H9 (cell line): ENCODE measurements at regions not wholly inside any gene's neighbourhood (a gene's known extent, or its start where the extent isn't known, plus 50 kb on each side); places are given as distances from the start of the nearest gene placed in this dataset.

Source experiments
- DNase-seq: peaks from one replicate; pipeline ENCODE4 v3.0.0-alpha.2; 2017
- H2AFZ ChIP-seq: one replicate; pipeline ENCODE4 v1.6.1; 2013; ENCODE audit warnings: mild to moderate bottlenecking, low read length, control low read depth, moderate library complexity
- H2AK5ac ChIP-seq: 2 replicates; pipeline ENCODE4 v1.6.1; 2013; ENCODE audit warnings: low read length, control low read depth, mixed read lengths; ENCODE audit not compliant: insufficient read length
- H2BK120ac ChIP-seq: one replicate; pipeline ENCODE4 v1.6.1; 2013; ENCODE audit warnings: low read depth, mild to moderate bottlenecking, low read length, control low read depth, inconsistent platforms; ENCODE audit not compliant: poor library complexity, severe bottlenecking
- H2BK12ac ChIP-seq: 2 replicates; pipeline ENCODE4 v1.6.1; 2013; ENCODE audit warnings: low read length, control low read depth, mixed read lengths, low read depth; ENCODE audit not compliant: insufficient read length
- H2BK15ac ChIP-seq: 2 replicates; pipeline ENCODE4 v1.6.1; 2013; ENCODE audit warnings: low read depth, low read length, control low read depth
- H2BK20ac ChIP-seq: one replicate; pipeline ENCODE4 v1.6.1; 2013; ENCODE audit warnings: low read depth, mild to moderate bottlenecking, low read length, control low read depth, inconsistent platforms; ENCODE audit not compliant: poor library complexity, severe bottlenecking
- H2BK5ac ChIP-seq: 2 replicates; pipeline ENCODE4 v1.6.1; 2013; ENCODE audit warnings: low read length, control low read depth, mixed read lengths; ENCODE audit not compliant: insufficient read length
- H3K14ac ChIP-seq: 2 replicates; pipeline ENCODE4 v1.6.1; 2013; ENCODE audit warnings: low read length, control low read depth; ENCODE audit not compliant: insufficient read depth
- H3K18ac ChIP-seq: 2 replicates; pipeline ENCODE4 v1.6.1; 2013; ENCODE audit warnings: low read depth, mild to moderate bottlenecking, mixed read lengths, low read length, control low read depth; ENCODE audit not compliant: insufficient read length
- H3K23ac ChIP-seq: 2 replicates; pipeline ENCODE4 v1.6.1; 2013; ENCODE audit warnings: low read length, control low read depth, mixed read lengths, low read depth; ENCODE audit not compliant: insufficient read length
- H3K23me2 ChIP-seq: 2 replicates; pipeline ENCODE4 v1.6.1; 2013; ENCODE audit warnings: low read depth, mild to moderate bottlenecking, mixed read lengths, low read length, control low read depth; ENCODE audit not compliant: insufficient read length, poor library complexity, severe bottlenecking
- H3K27ac ChIP-seq: 2 replicates; pipeline ENCODE4 v1.5.1; 2013; ENCODE audit warnings: low read length, control low read depth, mixed read lengths, low read depth; ENCODE audit not compliant: insufficient read length
- H3K27me3 ChIP-seq: 2 replicates; pipeline ENCODE4 v1.6.1; 2013; ENCODE audit warnings: low read length, control low read depth, inconsistent platforms; ENCODE audit not compliant: insufficient read depth
- H3K4ac ChIP-seq: 2 replicates; pipeline ENCODE4 v1.6.1; 2013; ENCODE audit warnings: low read depth, mild to moderate bottlenecking, control low read depth, inconsistent platforms, low read length, moderate library complexity
- H3K4me1 ChIP-seq: 2 replicates; pipeline ENCODE4 v1.6.1; 2013; ENCODE audit warnings: low read length, control low read depth, inconsistent platforms; ENCODE audit not compliant: insufficient read depth
- H3K4me2 ChIP-seq: 2 replicates; pipeline ENCODE4 v1.6.1; 2013; ENCODE audit warnings: low read length, control low read depth, mixed read lengths; ENCODE audit not compliant: insufficient read length, insufficient read depth
- H3K56ac ChIP-seq: 2 replicates; pipeline ENCODE4 v1.6.1; 2013; ENCODE audit warnings: low read depth, mild to moderate bottlenecking, mixed read lengths, low read length, control low read depth; ENCODE audit not compliant: insufficient read length
- H3K79me1 ChIP-seq: 2 replicates; pipeline ENCODE4 v1.6.1; 2013; ENCODE audit warnings: low read depth, mild to moderate bottlenecking, moderate library complexity, low read length, control low read depth, inconsistent platforms; ENCODE audit not compliant: insufficient read depth, poor library complexity, severe bottlenecking
- H3K79me2 ChIP-seq: 2 replicates; pipeline ENCODE4 v1.6.1; 2013; ENCODE audit warnings: low read length, control low read depth, inconsistent platforms; ENCODE audit not compliant: insufficient read depth
- H3K9ac ChIP-seq: 2 replicates; pipeline ENCODE4 v1.6.1; 2013; ENCODE audit warnings: low read length, control low read depth, mixed read lengths; ENCODE audit not compliant: insufficient read length; ENCODE audit errors: extremely low read depth
- H3K9me3 ChIP-seq: one replicate; pipeline ENCODE4 v1.6.1; 2013; ENCODE audit warnings: low read depth, low read length, inconsistent platforms; ENCODE audit not compliant: control insufficient read depth
- H3T11ph ChIP-seq: one replicate; pipeline ENCODE4 v1.6.1; 2013; ENCODE audit warnings: mild to moderate bottlenecking, low read length, control low read depth, inconsistent platforms
- H4K20me1 ChIP-seq: one replicate; pipeline ENCODE4 v1.6.1; 2013; ENCODE audit not compliant: control insufficient read depth, insufficient read length, insufficient read depth
- H4K5ac ChIP-seq: 2 replicates; pipeline ENCODE4 v1.6.1; 2013; ENCODE audit warnings: low read depth, mild to moderate bottlenecking, mixed read lengths, low read length, control low read depth; ENCODE audit not compliant: insufficient read length
- H4K8ac ChIP-seq: replicated peaks from 2 replicates; pipeline ENCODE4 v1.6.1; 2013; ENCODE audit warnings: low read length, control low read depth, mixed read lengths, low read depth; ENCODE audit not compliant: insufficient read length
- H4K91ac ChIP-seq: 2 replicates; pipeline ENCODE4 v1.6.1; 2013; ENCODE audit warnings: low read depth, mild to moderate bottlenecking, moderate library complexity, mixed read lengths, low read length, control low read depth; ENCODE audit not compliant: insufficient read length
- H3K27ac Mint-ChIP-seq, 3 experiments: 2 replicates in 2 of 3; 3 replicates in 1 of 3; pipeline ENCODE4 v1.8.0; 2020 to 2021; ENCODE audit warnings: mixed read lengths in 3 of 3, mild to moderate bottlenecking in 1 of 3, moderate library complexity in 1 of 3
- H3K27me3 Mint-ChIP-seq: 2 replicates; pipeline ENCODE4 v1.8.0; 2021; ENCODE audit warnings: low read depth, mild to moderate bottlenecking, moderate library complexity, mixed read lengths
- H3K36me3 Mint-ChIP-seq, 3 experiments: 2 replicates in 2 of 3; 3 replicates in 1 of 3; pipeline ENCODE4 v1.8.0; 2020 to 2021; ENCODE audit warnings: low read depth in 3 of 3, mixed read lengths in 3 of 3; ENCODE audit not compliant: insufficient read depth in 1 of 3
- H3K4me1 Mint-ChIP-seq, 2 experiments: 2 replicates each; pipeline ENCODE4 v1.8.0; 2020; ENCODE audit warnings: mixed read lengths in 2 of 2
- H3K4me3 Mint-ChIP-seq, 2 experiments: 2 replicates in 1 of 2; 3 replicates in 1 of 2; pipeline ENCODE4 v1.8.0; 2020 to 2021; ENCODE audit warnings: mild to moderate bottlenecking in 2 of 2, mixed read lengths in 2 of 2, moderate library complexity in 1 of 2
- H3K9me3 Mint-ChIP-seq, 2 experiments: 2 replicates in 1 of 2; 3 replicates in 1 of 2; pipeline ENCODE4 v1.8.0; 2020; ENCODE audit warnings: mild to moderate bottlenecking in 2 of 2, mixed read lengths in 2 of 2, moderate library complexity in 1 of 2
- CTCF ChIP-seq: fragments of 200-600 bp; sonication (generic); conservative IDR thresholded peaks from 3 replicates; pipeline ENCODE4 v1.8.0; 2021; ENCODE audit warnings: antibody characterized with exemption, mild to moderate bottlenecking
- WGBS: extraction: QIAGEN DNeasy Blood & Tissue Kit; methylation state at CpG from one replicate; pipeline ENCODE4 v1.1.7; 2013; ENCODE audit warnings: missing lambda C conversion rate, low lambda C conversion rate, mixed read lengths; ENCODE audit not compliant: insufficient read length; ENCODE audit errors: extremely low coverage; 5-methylcytosine and 5-hydroxymethylcytosine counted together

GRCh38 chr11:109869536-109869935 is 223.7 kb upstream of the ZC3H12C start:
- Histone ChIP-seq H3K79me1 (no peaks in the 10 kb centered on the region), H4K5ac (no peak overlapping the region), H3K9me3 (no peaks in the 10 kb centered on the region), H3T11ph (no peak overlapping the region), H3K4me2 (no peak overlapping the region), H2BK5ac (no peak overlapping the region), H3K23me2 (no peaks in the 10 kb centered on the region), H4K20me1 (no peaks in the 10 kb centered on the region), H3K9ac (no peak overlapping the region), H2AFZ (no peak overlapping the region), H3K56ac (no peak overlapping the region), H3K27me3 (no peaks in the 10 kb centered on the region), H4K8ac (no peak overlapping the region), H3K14ac (no peak overlapping the region), H3K4me1 (no peaks in the 10 kb centered on the region), H3K23ac (no peak overlapping the region), H4K91ac (no peak overlapping the region), H3K79me2 (no peaks in the 10 kb centered on the region), H3K27ac (no peak overlapping the region), H2AK5ac (no peak overlapping the region), H2BK20ac (no peak overlapping the region), H2BK15ac (no peak overlapping the region), H3K18ac (no peak overlapping the region), H3K4ac (no peak overlapping the region), H2BK120ac (no peak overlapping the region), H2BK12ac (no peak overlapping the region)
- Mint-ChIP-seq H3K27ac (no peak overlapping the region), H3K9me3 (peaks cover 0 to 4% of the 10 kb centered on the region in 2 experiments; a peak in 2 of 5 replicates), H3K4me3 (no peak overlapping the region), H3K36me3 (no peaks in the 10 kb centered on the region), H3K27me3 (no peaks in the 10 kb centered on the region; the same call in 1 of the 2 replicates), H3K4me1 (no peaks in the 10 kb centered on the region)
- DNase-seq: no peak
- no peak for TF ChIP-seq CTCF
- no CpG with 5 or more reads among the region's 2 CpGs for WGBS
